ENCODE measurements at regions not wholly inside any gene's neighbourhood (a gene's known extent, or its start where the extent isn't known, plus 50 kb on each side); places are given as distances from the start of the nearest gene placed in this dataset.

GRCh38 chr4:151939670-151940069 is 178.9 kb upstream of the GATB start:
- DNase-seq (ENCODE audit: low spot score): no peak

- DNase-seq (ENCODE audit: low spot score): no peak
Measured at GRCh38 chr4:151935411-151935810, 174.6 kb upstream of the GATB start.

GRCh38 chr4:151934766-151935165 is 174.0 kb upstream of the GATB start:
- DNase-seq (ENCODE audit: low spot score): no peak

- no peak for DNase-seq (ENCODE audit: low spot score)
Measured at GRCh38 chr4:151933122-151933827, 172.5 kb upstream of the GATB start.

- DNase-seq (ENCODE audit: low spot score): no peak
Measured at GRCh38 chr4:151931563-151931962, 170.8 kb upstream of the GATB start.

- DNase-seq (ENCODE audit: low spot score): no peak
Measured at GRCh38 chr4:151930372-151930771, 169.6 kb upstream of the GATB start.

- DNase-seq (ENCODE audit: low spot score): no peak
Measured at GRCh38 chr4:151928112-151928511, 167.3 kb upstream of the GATB start.

GRCh38 chr4:151922811-151923210 is 162.0 kb upstream of the GATB start:
- DNase-seq (ENCODE audit: low spot score): no peak

- no peak for DNase-seq (ENCODE audit: low spot score)
Measured at GRCh38 chr4:151922306-151922705, 161.5 kb upstream of the GATB start.

- DNase-seq (ENCODE audit: low spot score): peak; percentile 45
Measured at GRCh38 chr4:151921811-151922210, 161.0 kb upstream of the GATB start.

- DNase-seq (ENCODE audit: low spot score): peak; percentile 45
Measured at GRCh38 chr4:151921386-151921785, 160.6 kb upstream of the GATB start.

- no peak for DNase-seq (ENCODE audit: low spot score)
Measured at GRCh38 chr4:151917145-151917734, 156.4 kb upstream of the GATB start.

- no peak for DNase-seq (ENCODE audit: low spot score)
Measured at GRCh38 chr4:151912632-151913031, 151.8 kb upstream of the GATB start.

GRCh38 chr4:151911970-151912369 is 151.2 kb upstream of the GATB start:
- DNase-seq (ENCODE audit: low spot score): no peak

GRCh38 chr4:151908734-151909497 is 148.1 kb upstream of the GATB start:
- no peak for DNase-seq (ENCODE audit: low spot score)

GRCh38 chr4:151908201-151908600 is 147.4 kb upstream of the GATB start:
- DNase-seq (ENCODE audit: low spot score): no peak

GRCh38 chr4:151906438-151906837 is 145.6 kb upstream of the GATB start:
- no peak for DNase-seq (ENCODE audit: low spot score)

GRCh38 chr4:151905197-151905596 is 144.4 kb upstream of the GATB start:
- no peak for DNase-seq (ENCODE audit: low spot score)

GRCh38 chr4:151901631-151902030 is 140.8 kb upstream of the GATB start:
- DNase-seq (ENCODE audit: low spot score): peak; percentile 52

GRCh38 chr4:151896880-151897279 is 136.1 kb upstream of the GATB start:
- DNase-seq (ENCODE audit: low spot score): no peak

- DNase-seq (ENCODE audit: low spot score): no peak
Measured at GRCh38 chr4:151895671-151896070, 134.9 kb upstream of the GATB start.

- DNase-seq (ENCODE audit: low spot score): no peak
Measured at GRCh38 chr4:151894246-151894645, 133.4 kb upstream of the GATB start.

GRCh38 chr4:151888367-151888866 is 127.6 kb upstream of the GATB start:
- no peak for DNase-seq (ENCODE audit: low spot score)
